Middle frontal gyrus (tissue), 1 donor: ENCODE measurements at regions not wholly inside any gene's neighbourhood (a gene's known extent, or its start where the extent isn't known, plus 50 kb on each side); places are given as distances from the start of the nearest gene placed in this dataset.

Experiments used
- DNase-seq: peaks from one replicate; pipeline ENCODE4 v3.0.0-alpha.2; 2015; ENCODE audit warnings: low spot score; ENCODE audit errors: extremely low spot score

GRCh38 chr9:118561051-118561450, 808.2 kb downstream of the BRINP1 start:
- DNase-seq: no peak

- DNase-seq: no peak
Observed at GRCh38 chr9:118563677-118564076, 805.6 kb downstream of the BRINP1 start.

GRCh38 chr9:118567861-118568260, 801.4 kb downstream of the BRINP1 start:
- no peak for DNase-seq

GRCh38 chr9:118568704-118569103, 800.5 kb downstream of the BRINP1 start:
- no peak for DNase-seq

- DNase-seq: no peak
Observed at GRCh38 chr9:118569148-118569547, 800.1 kb downstream of the BRINP1 start.

GRCh38 chr9:118570066-118570465, 799.2 kb downstream of the BRINP1 start:
- no peak for DNase-seq

GRCh38 chr9:118575341-118576070, 793.7 kb downstream of the BRINP1 start:
- DNase-seq: no peak

- DNase-seq: no peak
Observed at GRCh38 chr9:118577121-118577520, 792.1 kb downstream of the BRINP1 start.

GRCh38 chr9:118578467-118578866, 790.8 kb downstream of the BRINP1 start:
- DNase-seq: no peak

GRCh38 chr9:118583414-118583813, 785.8 kb downstream of the BRINP1 start:
- DNase-seq: no peak

GRCh38 chr9:118586978-118587377, 782.3 kb downstream of the BRINP1 start:
- no peak for DNase-seq

- DNase-seq: no peak
Observed at GRCh38 chr9:118594428-118594827, 774.8 kb downstream of the BRINP1 start.

GRCh38 chr9:118595719-118596305, 773.4 kb downstream of the BRINP1 start:
- DNase-seq: peak; percentile 37

GRCh38 chr9:118596374-118597015, 772.7 kb downstream of the BRINP1 start:
- no peak for DNase-seq

- DNase-seq: no peak
Observed at GRCh38 chr9:118606668-118607067, 762.6 kb downstream of the BRINP1 start.

- DNase-seq: no peak
Observed at GRCh38 chr9:118609355-118610044, 759.7 kb downstream of the BRINP1 start.

GRCh38 chr9:118612201-118612600, 757.0 kb downstream of the BRINP1 start:
- DNase-seq: no peak

GRCh38 chr9:118613996-118614395, 755.2 kb downstream of the BRINP1 start:
- DNase-seq: no peak

- DNase-seq: no peak
Observed at GRCh38 chr9:118618084-118618483, 751.2 kb downstream of the BRINP1 start.

GRCh38 chr9:118618849-118619248, 750.4 kb downstream of the BRINP1 start:
- no peak for DNase-seq

GRCh38 chr9:118624608-118625007, 744.6 kb downstream of the BRINP1 start:
- DNase-seq: no peak

GRCh38 chr9:118630079-118630478, 739.2 kb downstream of the BRINP1 start:
- no peak for DNase-seq
